ENCODE measurements at regions not wholly inside any gene's neighbourhood (a gene's known extent, or its start where the extent isn't known, plus 50 kb on each side); places are given as distances from the start of the nearest gene placed in this dataset.

- Histone ChIP-seq H3K4me3 (ENCODE audit: extremely low read depth, insufficient read depth, low read length, poor library complexity, severe bottlenecking) (no peak overlapping the region), H3K9me3 (ENCODE audit: control insufficient read depth, low read length) (no peaks in the 10 kb centered on the region), H3K27ac (ENCODE audit: low read depth, low read length, severe bottlenecking) (no peak overlapping the region), H3K36me3 (ENCODE audit: control insufficient read depth, insufficient read depth, low read length) (no peaks in the 10 kb centered on the region), H3K4me1 (ENCODE audit: control insufficient read depth, insufficient read depth, low read length, poor library complexity, severe bottlenecking) (peaks cover 19% of the 10 kb centered on the region)
- no CpG with 5 or more reads among the region's 1 CpG for WGBS, 2 experiments (ENCODE audit: insufficient coverage in 2 of 2)
Observed at GRCh38 chr5:169430671-169431070, 129.7 kb upstream of the SLIT3 start.

GRCh38 chr5:169429044-169429443, 128.1 kb upstream of the SLIT3 start:
- Histone ChIP-seq H3K4me1 (ENCODE audit: control insufficient read depth, insufficient read depth, low read length, poor library complexity, severe bottlenecking) (peaks cover 19% of the 10 kb centered on the region), H3K36me3 (ENCODE audit: control insufficient read depth, insufficient read depth, low read length) (no peaks in the 10 kb centered on the region), H3K4me3 (ENCODE audit: extremely low read depth, insufficient read depth, low read length, poor library complexity, severe bottlenecking) (no peak overlapping the region), H3K9me3 (ENCODE audit: control insufficient read depth, low read length) (no peaks in the 10 kb centered on the region), H3K27ac (ENCODE audit: low read depth, low read length, severe bottlenecking) (no peak overlapping the region)
- 100% methylated on average over 1 to 2 of the region's 2 CpGs for WGBS, 2 experiments (ENCODE audit: insufficient coverage in 2 of 2)

- Histone ChIP-seq H3K9me3 (ENCODE audit: control insufficient read depth, low read length) (no peaks in the 10 kb centered on the region), H3K27ac (ENCODE audit: low read depth, low read length, severe bottlenecking) (no peak overlapping the region), H3K4me1 (ENCODE audit: control insufficient read depth, insufficient read depth, low read length, poor library complexity, severe bottlenecking) (peaks cover 9% of the 10 kb centered on the region), H3K4me3 (ENCODE audit: extremely low read depth, insufficient read depth, low read length, poor library complexity, severe bottlenecking) (no peak overlapping the region), H3K36me3 (ENCODE audit: control insufficient read depth, insufficient read depth, low read length) (no peaks in the 10 kb centered on the region)
- 88 to 92% methylated on average over 3 to 4 of the region's 6 CpGs for WGBS, 2 experiments (ENCODE audit: insufficient coverage in 2 of 2)
Observed at GRCh38 chr5:169426784-169427183, 125.8 kb upstream of the SLIT3 start.

GRCh38 chr5:169424670-169425378, 123.9 kb upstream of the SLIT3 start:
- no peak overlapping the region for H3K4me3 ChIP-seq (ENCODE audit: extremely low read depth, insufficient read depth, low read length, poor library complexity, severe bottlenecking)
- H3K27ac ChIP-seq (ENCODE audit: low read depth, low read length, severe bottlenecking): no peak overlapping the region
- no peaks in the 10 kb centered on the region for H3K36me3 ChIP-seq (ENCODE audit: control insufficient read depth, insufficient read depth, low read length)
- H3K9me3 ChIP-seq (ENCODE audit: control insufficient read depth, low read length): no peaks in the 10 kb centered on the region
- H3K4me1 ChIP-seq (ENCODE audit: control insufficient read depth, insufficient read depth, low read length, poor library complexity, severe bottlenecking): peaks cover 6% of the 10 kb centered on the region
- 70 to 74% methylated on average over 4 of the region's 4 CpGs for WGBS, 2 experiments (ENCODE audit: insufficient coverage in 2 of 2)

- H3K4me3 ChIP-seq (ENCODE audit: extremely low read depth, insufficient read depth, low read length, poor library complexity, severe bottlenecking): no peak overlapping the region
- peaks cover 5% of the 10 kb centered on the region for H3K4me1 ChIP-seq (ENCODE audit: control insufficient read depth, insufficient read depth, low read length, poor library complexity, severe bottlenecking)
- WGBS, 2 experiments (ENCODE audit: insufficient coverage in 2 of 2): no CpG with 5 or more reads among the region's 2 CpGs
- H3K36me3 ChIP-seq (ENCODE audit: control insufficient read depth, insufficient read depth, low read length): no peaks in the 10 kb centered on the region
- no peaks in the 10 kb centered on the region for H3K9me3 ChIP-seq (ENCODE audit: control insufficient read depth, low read length)
- H3K27ac ChIP-seq (ENCODE audit: low read depth, low read length, severe bottlenecking): no peak overlapping the region
Observed at GRCh38 chr5:169424279-169424655, 123.3 kb upstream of the SLIT3 start.

GRCh38 chr5:169423580-169424278, 122.8 kb upstream of the SLIT3 start:
- H3K27ac ChIP-seq (ENCODE audit: low read depth, low read length, severe bottlenecking): no peak overlapping the region
- H3K9me3 ChIP-seq (ENCODE audit: control insufficient read depth, low read length): no peaks in the 10 kb centered on the region
- no peak overlapping the region for H3K4me3 ChIP-seq (ENCODE audit: extremely low read depth, insufficient read depth, low read length, poor library complexity, severe bottlenecking)
- no peaks in the 10 kb centered on the region for H3K36me3 ChIP-seq (ENCODE audit: control insufficient read depth, insufficient read depth, low read length)
- WGBS, 2 experiments (ENCODE audit: insufficient coverage in 2 of 2): 82 to 86% methylated on average over 1 of the region's 3 CpGs
- no peaks in the 10 kb centered on the region for H3K4me1 ChIP-seq (ENCODE audit: control insufficient read depth, insufficient read depth, low read length, poor library complexity, severe bottlenecking)

GRCh38 chr5:169422087-169422486, 121.1 kb upstream of the SLIT3 start:
- H3K4me3 ChIP-seq (ENCODE audit: extremely low read depth, insufficient read depth, low read length, poor library complexity, severe bottlenecking): no peak overlapping the region
- H3K4me1 ChIP-seq (ENCODE audit: control insufficient read depth, insufficient read depth, low read length, poor library complexity, severe bottlenecking): peaks cover under 1% of the 10 kb centered on the region
- H3K9me3 ChIP-seq (ENCODE audit: control insufficient read depth, low read length): peaks cover 4% of the 10 kb centered on the region
- 100% methylated on average over 2 of the region's 3 CpGs for WGBS, 2 experiments (ENCODE audit: insufficient coverage in 2 of 2)
- H3K36me3 ChIP-seq (ENCODE audit: control insufficient read depth, insufficient read depth, low read length): no peaks in the 10 kb centered on the region
- no peak overlapping the region for H3K27ac ChIP-seq (ENCODE audit: low read depth, low read length, severe bottlenecking)

- no CpG with 5 or more reads among the region's 2 CpGs for WGBS, 2 experiments (ENCODE audit: insufficient coverage in 2 of 2)
- H3K36me3 ChIP-seq (ENCODE audit: control insufficient read depth, insufficient read depth, low read length): no peaks in the 10 kb centered on the region
- H3K27ac ChIP-seq (ENCODE audit: low read depth, low read length, severe bottlenecking): no peak overlapping the region
- peaks cover 4% of the 10 kb centered on the region for H3K9me3 ChIP-seq (ENCODE audit: control insufficient read depth, low read length)
- no peak overlapping the region for H3K4me3 ChIP-seq (ENCODE audit: extremely low read depth, insufficient read depth, low read length, poor library complexity, severe bottlenecking)
- peaks cover 4% of the 10 kb centered on the region for H3K4me1 ChIP-seq (ENCODE audit: control insufficient read depth, insufficient read depth, low read length, poor library complexity, severe bottlenecking)
Observed at GRCh38 chr5:169421677-169422076, 120.7 kb upstream of the SLIT3 start.

GRCh38 chr5:169417676-169418075, 116.7 kb upstream of the SLIT3 start:
- Histone ChIP-seq H3K36me3 (ENCODE audit: control insufficient read depth, insufficient read depth, low read length) (no peaks in the 10 kb centered on the region), H3K4me3 (ENCODE audit: extremely low read depth, insufficient read depth, low read length, poor library complexity, severe bottlenecking) (no peak overlapping the region), H3K9me3 (ENCODE audit: control insufficient read depth, low read length) (peaks cover 4% of the 10 kb centered on the region), H3K4me1 (ENCODE audit: control insufficient read depth, insufficient read depth, low read length, poor library complexity, severe bottlenecking) (peaks cover 5% of the 10 kb centered on the region), H3K27ac (ENCODE audit: low read depth, low read length, severe bottlenecking) (no peak overlapping the region)
- 96% methylated on average over 3 of the region's 4 CpGs for WGBS, 2 experiments (ENCODE audit: insufficient coverage in 2 of 2)

GRCh38 chr5:169416583-169417196, 115.8 kb upstream of the SLIT3 start:
- Histone ChIP-seq H3K9me3 (ENCODE audit: control insufficient read depth, low read length) (peaks cover 4% of the 10 kb centered on the region), H3K27ac (ENCODE audit: low read depth, low read length, severe bottlenecking) (no peak overlapping the region), H3K4me1 (ENCODE audit: control insufficient read depth, insufficient read depth, low read length, poor library complexity, severe bottlenecking) (peaks cover 5% of the 10 kb centered on the region), H3K36me3 (ENCODE audit: control insufficient read depth, insufficient read depth, low read length) (no peaks in the 10 kb centered on the region), H3K4me3 (ENCODE audit: extremely low read depth, insufficient read depth, low read length, poor library complexity, severe bottlenecking) (no peak overlapping the region)
- 77 to 86% methylated on average over 10 of the region's 15 CpGs for WGBS, 2 experiments (ENCODE audit: insufficient coverage in 2 of 2)

- Histone ChIP-seq H3K4me3 (ENCODE audit: extremely low read depth, insufficient read depth, low read length, poor library complexity, severe bottlenecking) (no peak overlapping the region), H3K27ac (ENCODE audit: low read depth, low read length, severe bottlenecking) (no peak overlapping the region), H3K36me3 (ENCODE audit: control insufficient read depth, insufficient read depth, low read length) (no peaks in the 10 kb centered on the region), H3K4me1 (ENCODE audit: control insufficient read depth, insufficient read depth, low read length, poor library complexity, severe bottlenecking) (peaks cover 5% of the 10 kb centered on the region), H3K9me3 (ENCODE audit: control insufficient read depth, low read length) (peaks cover 4% of the 10 kb centered on the region)
- WGBS, 2 experiments (ENCODE audit: insufficient coverage in 2 of 2): 91% methylated on average over 4 to 5 of the region's 5 CpGs
Observed at GRCh38 chr5:169415948-169416347, 115.0 kb upstream of the SLIT3 start.

Measured in mesodermal cell (in vitro differentiated cells).